ENCODE measurements at regions not wholly inside any gene's neighbourhood (a gene's known extent, or its start where the extent isn't known, plus 50 kb on each side); places are given as distances from the start of the nearest gene placed in this dataset.

- Histone ChIP-seq H3K36me3 (replicated peaks in 1 of 2; ENCODE audit: control insufficient read depth in 1 of 2, insufficient read depth in 2 of 2, low read length in 2 of 2) (no peaks in the 10 kb centered on the region), H3K79me2 (ENCODE audit: insufficient read depth, low read length) (no peaks in the 10 kb centered on the region), H3K27ac (ENCODE audit: low read depth in 1 of 2, low read length in 2 of 2) (no peak overlapping the region), H3K27me3 (ENCODE audit: control insufficient read depth in 2 of 2, insufficient read depth in 2 of 2, low read length in 2 of 2) (no peaks in the 10 kb centered on the region), H3K4me2 (replicated peaks; ENCODE audit: extremely low read depth, low read length, poor library complexity, severe bottlenecking) (peak overlapping the region; percentile 23), H3K4me3 (replicated peaks in 1 of 3; ENCODE audit: low read depth in 2 of 3, low read length in 3 of 3) (peak overlapping the region in 1 of 3 experiments; percentile 30), H3K4me1 (ENCODE audit: control insufficient read depth in 1 of 2, insufficient read depth in 2 of 2, low read length in 2 of 2) (peaks cover 15 to 20% of the 10 kb centered on the region in 2 donors), H3K9ac (ENCODE audit: insufficient read depth, low read length, poor library complexity, severe bottlenecking) (no peak overlapping the region), H4K20me1 (ENCODE audit: insufficient read depth, low read length) (no peaks in the 10 kb centered on the region), H2AFZ (ENCODE audit: insufficient read depth, low read depth, low read length, poor library complexity, severe bottlenecking) (no peak overlapping the region), H3K9me3 (replicated peaks in 1 of 2; ENCODE audit: control insufficient read depth in 1 of 2, insufficient read depth in 1 of 2, low read length in 2 of 2) (no peaks in the 10 kb centered on the region)
- H3K27me3 Mint-ChIP-seq (ENCODE audit: low read depth in 3 of 3), result peaks cover 0 to 2% (median 0%) of the 10 kb centered on the region in 3 donors
- peak overlapping the region in 4 of 7 donors; percentile 1 to 82 (median 30) for H3K27ac Mint-ChIP-seq
- TF ChIP-seq CTCF (IDR thresholded peaks at IDR 0.05), result no peak
- no peaks in the 10 kb centered on the region for H3K36me3 Mint-ChIP-seq
- DNase-seq, result peak; percentile 32 to 76 (median 68)
- WGBS (ENCODE audit: insufficient coverage), result 50% methylated on average over 3 of the region's 5 CpGs
- peak overlapping the region in 1 of 2 donors; percentile 49 for H3K4me3 Mint-ChIP-seq
- peaks cover 35% of the 10 kb centered on the region for H3K4me1 Mint-ChIP-seq
- peaks cover 0 to 2% (median 0%) of the 10 kb centered on the region in 7 donors for H3K9me3 Mint-ChIP-seq
- intact Hi-C loops (cut with micrococcal nuclease), result no loop called here
These were observed 109.1 kb upstream of the ELL2 start for GRCh38 chr5:96070622-96071225.

- Histone ChIP-seq H3K79me2 (ENCODE audit: insufficient read depth, low read length) (no peaks in the 10 kb centered on the region), H3K4me2 (replicated peaks; ENCODE audit: extremely low read depth, low read length, poor library complexity, severe bottlenecking) (no peak overlapping the region), H2AFZ (ENCODE audit: insufficient read depth, low read depth, low read length, poor library complexity, severe bottlenecking) (no peak overlapping the region), H3K9ac (ENCODE audit: insufficient read depth, low read length, poor library complexity, severe bottlenecking) (no peak overlapping the region), H3K27me3 (ENCODE audit: control insufficient read depth in 2 of 2, insufficient read depth in 2 of 2, low read length in 2 of 2) (no peaks in the 10 kb centered on the region), H3K4me1 (ENCODE audit: control insufficient read depth in 1 of 2, insufficient read depth in 2 of 2, low read length in 2 of 2) (peaks cover 14 to 20% of the 10 kb centered on the region in 2 donors), H3K36me3 (replicated peaks in 1 of 2; ENCODE audit: control insufficient read depth in 1 of 2, insufficient read depth in 2 of 2, low read length in 2 of 2) (no peaks in the 10 kb centered on the region), H3K27ac (ENCODE audit: low read depth in 1 of 2, low read length in 2 of 2) (no peak overlapping the region), H3K4me3 (replicated peaks in 1 of 3; ENCODE audit: low read depth in 2 of 3, low read length in 3 of 3) (no peak overlapping the region), H3K9me3 (replicated peaks in 1 of 2; ENCODE audit: control insufficient read depth in 1 of 2, insufficient read depth in 1 of 2, low read length in 2 of 2) (no peaks in the 10 kb centered on the region), H4K20me1 (ENCODE audit: insufficient read depth, low read length) (no peaks in the 10 kb centered on the region)
- Mint-ChIP-seq H3K36me3 (no peaks in the 10 kb centered on the region), H3K27me3 (ENCODE audit: low read depth in 3 of 3) (peaks cover 0 to 2% (median 0%) of the 10 kb centered on the region in 3 donors), H3K9me3 (peaks cover 0 to 2% (median 0%) of the 10 kb centered on the region in 7 donors), H3K4me3 (no peak overlapping the region), H3K4me1 (peaks cover 37% of the 10 kb centered on the region), H3K27ac (peak overlapping the region in 3 of 7 donors; percentile 43 to 63 (median 45))
- no peak for TF ChIP-seq CTCF (IDR thresholded peaks at IDR 0.05)
- 78% methylated on average over 6 of the region's 6 CpGs for WGBS (ENCODE audit: insufficient coverage)
- intact Hi-C loops (cut with micrococcal nuclease), result no loop called here
- DNase-seq, result peak in 1 of 3 donors; percentile 47
These were observed 106.4 kb upstream of the ELL2 start for GRCh38 chr5:96067894-96068614.
